Thymus (tissue), 11 donors: ENCODE measurements at regions not wholly inside any gene's neighbourhood (a gene's known extent, or its start where the extent isn't known, plus 50 kb on each side); places are given as distances from the start of the nearest gene placed in this dataset.

Experiments
- DNase-seq, 9 donors: peaks; one replicate each; pipeline ENCODE4 v3.0.0-alpha.2; 2013; ENCODE audit warnings: low spot score in 9 of 9, low read depth in 6 of 9, missing footprints in 1 of 9
- H3K27ac ChIP-seq, 2 donors: one replicate each; pipeline ENCODE4 v1.5.1; 2013; ENCODE audit warnings: control low read depth in 1 of 2, low read depth in 1 of 2, low read length in 1 of 2, mild to moderate bottlenecking in 1 of 2, moderate library complexity in 1 of 2
- H3K27me3 ChIP-seq, 2 donors: one replicate each; pipeline ENCODE4 v1.5.1; 2013; ENCODE audit warnings: low read length in 1 of 2; ENCODE audit not compliant: control insufficient read depth in 2 of 2, insufficient read depth in 1 of 2
- H3K36me3 ChIP-seq, 2 donors: one replicate each; pipeline ENCODE4 v1.5.1; 2013; ENCODE audit warnings: low read length in 1 of 2, mild to moderate bottlenecking in 1 of 2, moderate library complexity in 1 of 2; ENCODE audit not compliant: control insufficient read depth in 2 of 2, insufficient read depth in 2 of 2
- H3K4me1 ChIP-seq, 2 donors: one replicate each; pipeline ENCODE4 v1.5.1; 2013; ENCODE audit warnings: low read length in 2 of 2; ENCODE audit not compliant: control insufficient read depth in 2 of 2, insufficient read depth in 2 of 2
- H3K4me3 ChIP-seq, 2 donors: one replicate each; pipeline ENCODE4 v1.5.1; 2013; ENCODE audit warnings: low read length in 2 of 2, control low read depth in 1 of 2, mild to moderate bottlenecking in 1 of 2
- H3K9me3 ChIP-seq, 2 donors: one replicate each; pipeline ENCODE4 v1.5.1; 2013; ENCODE audit warnings: low read length in 1 of 2, mild to moderate bottlenecking in 1 of 2; ENCODE audit not compliant: control insufficient read depth in 2 of 2, insufficient read depth in 1 of 2
- WGBS: extraction: QIAGEN DNeasy Blood & Tissue Kit; methylation state at CpG from one replicate; pipeline ENCODE4 v1.1.7; 2013; 5-methylcytosine and 5-hydroxymethylcytosine counted together
- donor health status: healthy.

DNA sequence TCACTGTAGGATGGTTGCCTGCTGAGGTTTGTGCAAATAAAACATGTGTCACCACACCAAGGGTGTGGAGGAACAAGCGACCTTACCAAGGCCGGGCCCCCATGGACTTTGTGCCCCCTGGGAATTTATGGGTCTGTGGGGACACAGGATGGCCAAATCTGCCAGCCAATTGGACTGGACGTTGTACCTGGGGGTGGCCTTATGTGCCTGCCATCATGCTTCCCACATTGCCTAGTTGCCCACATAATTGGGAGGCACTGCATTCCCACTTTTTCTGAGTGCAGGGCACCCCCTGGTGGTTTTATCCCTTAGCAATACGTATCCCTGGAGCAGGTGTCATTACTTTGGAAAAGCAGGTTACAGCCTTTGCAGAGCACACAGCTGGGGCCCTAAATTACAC, 92.6 kb upstream of the TMPO start:
- Histone ChIP-seq H3K36me3 (no peaks in the 10 kb centered on the region), H3K27me3 (no peaks in the 10 kb centered on the region), H3K27ac (no peak overlapping the region), H3K4me1 (no peaks in the 10 kb centered on the region), H3K4me3 (no peak overlapping the region), H3K9me3 (no peaks in the 10 kb centered on the region)
- WGBS, result 96% methylated on average over 4 of the region's 4 CpGs
- no peak for DNase-seq

- 76% methylated on average over 2 of the region's 2 CpGs for WGBS
Measured at GRCh38 chr12:98423963-98424362, 91.4 kb upstream of the TMPO start.

GRCh38 chr12:98424726-98425401, 90.5 kb upstream of the TMPO start:
- WGBS, result 25% methylated on average over 9 of the region's 9 CpGs
- Histone ChIP-seq H3K4me3 (no peak overlapping the region), H3K9me3 (no peaks in the 10 kb centered on the region), H3K36me3 (no peaks in the 10 kb centered on the region), H3K4me1 (no peaks in the 10 kb centered on the region), H3K27ac (no peak overlapping the region), H3K27me3 (no peaks in the 10 kb centered on the region)
- peak; percentile 33 to 76 (median 48) for DNase-seq

More at GRCh38 chr12:98423963-98424362, 91.4 kb upstream of the TMPO start:
- Histone ChIP-seq H3K4me1 (no peaks in the 10 kb centered on the region), H3K9me3 (no peaks in the 10 kb centered on the region), H3K36me3 (no peaks in the 10 kb centered on the region), H3K27ac (no peak overlapping the region), H3K4me3 (no peak overlapping the region), H3K27me3 (no peaks in the 10 kb centered on the region)
- DNase-seq, result no peak

DNA sequence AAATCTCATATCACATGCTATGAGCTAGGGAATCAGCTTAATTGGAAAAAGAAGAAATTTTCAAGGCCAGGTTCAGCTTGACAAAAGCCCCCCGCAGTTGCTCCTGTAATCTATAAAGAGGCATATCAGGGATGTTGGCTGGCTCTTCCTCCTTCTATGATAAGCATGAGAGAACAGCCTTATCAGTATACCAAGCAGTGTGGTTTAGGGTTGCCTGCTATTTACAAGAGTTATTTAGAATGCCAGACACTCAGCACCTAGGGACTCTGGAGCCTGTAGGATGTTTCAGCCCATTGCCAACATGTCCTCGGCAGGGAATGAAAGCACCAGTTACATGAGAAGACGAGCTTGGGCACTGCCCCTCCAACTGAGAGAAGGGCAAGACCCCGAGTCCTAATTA, 89.5 kb upstream of the TMPO start:
- Histone ChIP-seq H3K27ac (no peak overlapping the region), H3K9me3 (no peaks in the 10 kb centered on the region), H3K36me3 (no peaks in the 10 kb centered on the region), H3K4me1 (no peaks in the 10 kb centered on the region), H3K4me3 (no peak overlapping the region), H3K27me3 (no peaks in the 10 kb centered on the region)
- WGBS, result 96% methylated on average over 4 of the region's 4 CpGs
- DNase-seq, result no peak

- Histone ChIP-seq H3K9me3 (no peaks in the 10 kb centered on the region), H3K27me3 (no peaks in the 10 kb centered on the region), H3K36me3 (no peaks in the 10 kb centered on the region), H3K27ac (no peak overlapping the region), H3K4me1 (no peaks in the 10 kb centered on the region), H3K4me3 (no peak overlapping the region)
- no peak for DNase-seq
- WGBS, result 96% methylated on average over 3 of the region's 3 CpGs
Measured at GRCh38 chr12:98431089-98431488, 84.3 kb upstream of the TMPO start.

GRCh38 chr12:98437166-98437565, 78.2 kb upstream of the TMPO start:
- no peak for DNase-seq
- Histone ChIP-seq H3K4me3 (no peak overlapping the region), H3K9me3 (no peaks in the 10 kb centered on the region), H3K27me3 (no peaks in the 10 kb centered on the region), H3K4me1 (peaks cover 0 to 4% of the 10 kb centered on the region in 2 donors), H3K36me3 (no peaks in the 10 kb centered on the region), H3K27ac (no peak overlapping the region)
- 94% methylated on average over 4 of the region's 4 CpGs for WGBS

- H3K9me3 ChIP-seq, result no peaks in the 10 kb centered on the region
- no peaks in the 10 kb centered on the region for H3K36me3 ChIP-seq
- H3K4me1 ChIP-seq, result peaks cover 0 to 4% of the 10 kb centered on the region in 2 donors
- no peak overlapping the region for H3K4me3 ChIP-seq
- 99% methylated on average over 1 of the region's 1 CpG for WGBS
- H3K27ac ChIP-seq, result no peak overlapping the region
- no peaks in the 10 kb centered on the region for H3K27me3 ChIP-seq
- DNase-seq, result no peak
Measured at GRCh38 chr12:98437806-98438595, 77.4 kb upstream of the TMPO start.

GRCh38 chr12:98438656-98439230, 76.6 kb upstream of the TMPO start:
- 38% methylated on average over 1 of the region's 1 CpG for WGBS
- H3K27ac ChIP-seq, result no peak overlapping the region
- DNase-seq, result no peak
- peaks cover 0 to 4% of the 10 kb centered on the region in 2 donors for H3K4me1 ChIP-seq
- H3K9me3 ChIP-seq, result no peaks in the 10 kb centered on the region
- no peaks in the 10 kb centered on the region for H3K27me3 ChIP-seq
- no peaks in the 10 kb centered on the region for H3K36me3 ChIP-seq
- no peak overlapping the region for H3K4me3 ChIP-seq

- Histone ChIP-seq H3K4me3 (no peak overlapping the region), H3K4me1 (peaks cover 0 to 4% of the 10 kb centered on the region in 2 donors), H3K9me3 (no peaks in the 10 kb centered on the region), H3K36me3 (no peaks in the 10 kb centered on the region), H3K27me3 (no peaks in the 10 kb centered on the region), H3K27ac (peak overlapping the region in 1 of 2 donors; percentile 47)
- WGBS, result 87% methylated on average over 3 of the region's 3 CpGs
- no peak for DNase-seq
Measured at GRCh38 chr12:98439471-98439951, 75.9 kb upstream of the TMPO start.
